PC-3 (cell line): ENCODE measurements at regions not wholly inside any gene's neighbourhood (a gene's known extent, or its start where the extent isn't known, plus 50 kb on each side); places are given as distances from the start of the nearest gene placed in this dataset.
A peak's percentile ranks its signal among the peaks of the same experiment; 100 is the strongest.

Experiments used
- ATAC-seq: fragments of 200-7000 bp; cut with Tn5 transposase; 2 replicates; pipeline ENCODE4 v1.9.1; 2020; ENCODE audit warnings: mild to moderate bottlenecking, moderate library complexity
- BruUV-seq: library from RNA; stranded (reverse); fragments of 400-500 nt; replicated peaks from 2 replicates; lab custom pipeline; 2021; lab: Mats Ljungman, UMichigan
- CTCF ChIA-PET: fragments of 300-600 bp; sonication (Branson Sonifier 250); formaldehyde crosslinking; loops from one replicate; lab custom pipeline; 2022; ENCODE audit warnings: antibody characterized with exemption; lab: Charles Lee
- POLR2A ChIA-PET: fragments of 300-600 bp; sonication (Branson Sonifier 250); formaldehyde crosslinking; loops from one replicate; lab custom pipeline; 2022; ENCODE audit warnings: antibody characterized with exemption; ENCODE audit not compliant: unreplicated experiment; lab: Charles Lee
- DNase-seq: peaks from one replicate; pipeline ENCODE4 v3.0.0-alpha.2; 2015
- H2AFZ ChIP-seq: fragments of 300-600 bp; sonication (generic); 2 replicates; pipeline ENCODE4 v1.6.0; 2016; ENCODE audit warnings: antibody characterized with exemption, low read length
- H3F3A ChIP-seq: fragments of 300-600 bp; sonication (generic); one replicate; pipeline ENCODE4 v1.6.0; 2017; ENCODE audit warnings: antibody characterized with exemption, low read length, control low read depth, mild to moderate bottlenecking; ENCODE audit not compliant: unreplicated experiment
- H3K27ac ChIP-seq: fragments of 300-600 bp; sonication (generic); 2 replicates; pipeline ENCODE4 v1.5.1; 2016; ENCODE audit warnings: mild to moderate bottlenecking, low read length
- H3K27me3 ChIP-seq: fragments of 300-600 bp; sonication (generic); 2 replicates; pipeline ENCODE4 v1.6.1; 2016; ENCODE audit warnings: low read length, mixed read lengths
- H3K36me3 ChIP-seq: fragments of 300-600 bp; sonication (generic); 2 replicates; pipeline ENCODE4 v1.6.1; 2016; ENCODE audit warnings: low read depth, mixed run types, low read length, mixed read lengths
- H3K4me1 ChIP-seq: fragments of 300-600 bp; sonication (generic); 2 replicates; pipeline ENCODE4 v1.5.1; 2016; ENCODE audit warnings: low read length; ENCODE audit not compliant: insufficient read depth
- H3K4me2 ChIP-seq: fragments of 300-600 bp; sonication (generic); 2 replicates; pipeline ENCODE4 v1.6.0; 2016; ENCODE audit warnings: low read length
- H3K4me3 ChIP-seq: fragments of 300-600 bp; sonication (generic); 2 replicates; pipeline ENCODE4 v1.5.1; 2016; ENCODE audit warnings: mild to moderate bottlenecking, low read length, mixed read lengths
- H3K79me2 ChIP-seq: fragments of 300-600 bp; sonication (generic); 2 replicates; pipeline ENCODE4 v1.6.1; 2017; ENCODE audit warnings: low read length, mixed read lengths
- H3K9ac ChIP-seq: fragments of 300-600 bp; sonication (generic); 2 replicates; pipeline ENCODE4 v1.6.0; 2016; ENCODE audit warnings: mild to moderate bottlenecking, low read length
- H3K9me2 ChIP-seq: fragments of 300-600 bp; sonication (generic); replicated peaks from 2 replicates; pipeline ENCODE4 v1.6.1; 2016; ENCODE audit warnings: mixed run types, low read length, mixed read lengths
- H3K9me3 ChIP-seq: fragments of 300-600 bp; sonication (generic); 2 replicates; pipeline ENCODE4 v1.6.1; 2016; ENCODE audit warnings: low read length, mixed read lengths
- H4K20me1 ChIP-seq: fragments of 300-600 bp; sonication (generic); 2 replicates; pipeline ENCODE4 v1.6.1; 2016; ENCODE audit warnings: low read length, mixed read lengths
- EZH2 ChIP-seq: fragments of 300-600 bp; sonication (generic); IDR thresholded peaks from one replicate; pipeline ENCODE4 v1.6.1; 2017; ENCODE audit warnings: antibody characterized with exemption, mild to moderate bottlenecking, low read length; ENCODE audit not compliant: unreplicated experiment
- EZH2phosphoT487 ChIP-seq: fragments of 300-600 bp; sonication (generic); IDR thresholded peaks from 2 replicates; pipeline ENCODE4 v1.6.1; 2018; ENCODE audit warnings: mild to moderate bottlenecking, antibody characterized with exemption, low read length, borderline replicate concordance
- intact Hi-C: fragments of 100-400 bp; cut with micrococcal nuclease; formaldehyde crosslinking; loops from 2 replicates; pipeline ENCODE4 v1.9.0; 2023
- TF ChIP-seq, protein P1 (sequence below): fragments of 300-600 bp; sonication (generic); conservative IDR thresholded peaks from 2 replicates; pipeline ENCODE4 v1.5.1; 2017; ENCODE audit warnings: antibody characterized with exemption, low read depth, mild to moderate bottlenecking, low read length

DNA sequence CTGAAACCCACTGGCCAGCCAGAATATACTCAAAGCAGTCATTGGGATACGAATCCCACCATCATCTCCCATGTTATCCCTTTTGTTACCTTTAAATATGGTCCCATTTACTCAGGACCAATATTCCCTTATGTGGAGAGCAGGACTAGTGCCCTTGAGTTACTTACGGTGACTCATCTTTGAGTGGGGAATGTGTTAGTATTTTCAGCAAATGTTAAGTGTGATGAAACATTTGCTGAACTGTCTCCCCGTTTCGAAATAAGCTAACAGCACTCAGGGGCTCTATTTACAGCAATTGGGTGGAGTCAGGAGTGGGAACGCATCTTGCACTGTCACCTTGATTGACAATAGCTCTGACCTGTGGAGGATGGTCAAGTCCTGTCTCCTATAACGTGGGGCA, 67.4 kb downstream of the CTSL start:
- H2AFZ ChIP-seq = no peak overlapping the region
- intact Hi-C loops = no loop called here
- H3K9me2 ChIP-seq = no peaks in the 10 kb centered on the region
- no TSS peak for BruUV-seq
- no peaks in the 10 kb centered on the region for H3K79me2 ChIP-seq
- H3K27ac ChIP-seq = peak overlapping the region; percentile 68
- H4K20me1 ChIP-seq = no peaks in the 10 kb centered on the region
- H3K36me3 ChIP-seq = no peaks in the 10 kb centered on the region
- DNase-seq (peak; percentile 56), ATAC-seq (no peak)
- no peak for TF ChIP-seq EZH2phosphoT487
- TF ChIP-seq, protein P1, sequence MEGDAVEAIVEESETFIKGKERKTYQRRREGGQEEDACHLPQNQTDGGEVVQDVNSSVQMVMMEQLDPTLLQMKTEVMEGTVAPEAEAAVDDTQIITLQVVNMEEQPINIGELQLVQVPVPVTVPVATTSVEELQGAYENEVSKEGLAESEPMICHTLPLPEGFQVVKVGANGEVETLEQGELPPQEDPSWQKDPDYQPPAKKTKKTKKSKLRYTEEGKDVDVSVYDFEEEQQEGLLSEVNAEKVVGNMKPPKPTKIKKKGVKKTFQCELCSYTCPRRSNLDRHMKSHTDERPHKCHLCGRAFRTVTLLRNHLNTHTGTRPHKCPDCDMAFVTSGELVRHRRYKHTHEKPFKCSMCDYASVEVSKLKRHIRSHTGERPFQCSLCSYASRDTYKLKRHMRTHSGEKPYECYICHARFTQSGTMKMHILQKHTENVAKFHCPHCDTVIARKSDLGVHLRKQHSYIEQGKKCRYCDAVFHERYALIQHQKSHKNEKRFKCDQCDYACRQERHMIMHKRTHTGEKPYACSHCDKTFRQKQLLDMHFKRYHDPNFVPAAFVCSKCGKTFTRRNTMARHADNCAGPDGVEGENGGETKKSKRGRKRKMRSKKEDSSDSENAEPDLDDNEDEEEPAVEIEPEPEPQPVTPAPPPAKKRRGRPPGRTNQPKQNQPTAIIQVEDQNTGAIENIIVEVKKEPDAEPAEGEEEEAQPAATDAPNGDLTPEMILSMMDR = no peak
- TF ChIP-seq EZH2 = no peak
- no peaks in the 10 kb centered on the region for H3K9me3 ChIP-seq
- H3K27me3 ChIP-seq = no peaks in the 10 kb centered on the region
- H3F3A ChIP-seq = no peaks in the 10 kb centered on the region
- ChIA-PET CTCF (no interaction called here), POLR2A (no interaction called here)
- H3K9ac ChIP-seq = no peak overlapping the region; the same call in 1 of the 2 replicates
- H3K4me3 ChIP-seq = no peak overlapping the region
- H3K4me1 ChIP-seq = peaks cover 12% of the 10 kb centered on the region
- H3K4me2 ChIP-seq = peak overlapping the region; percentile 57

GRCh38 chr9:87795178-87795577, 69.3 kb downstream of the CTSL start:
- intact Hi-C loops = no loop called here
- Histone ChIP-seq H3K4me1 (peaks cover 12% of the 10 kb centered on the region), H3K27me3 (no peaks in the 10 kb centered on the region), H3F3A (no peaks in the 10 kb centered on the region), H3K9me2 (no peaks in the 10 kb centered on the region), H3K4me2 (no peak overlapping the region), H3K36me3 (no peaks in the 10 kb centered on the region), H3K4me3 (no peak overlapping the region), H4K20me1 (no peaks in the 10 kb centered on the region), H3K9ac (no peak overlapping the region), H2AFZ (no peak overlapping the region), H3K79me2 (no peaks in the 10 kb centered on the region), H3K27ac (no peak overlapping the region), H3K9me3 (no peaks in the 10 kb centered on the region)
- no peak for ATAC-seq
- POLR2A ChIA-PET = no interaction called here
- CTCF ChIA-PET = no interaction called here
- TF ChIP-seq, protein P1 = no peak
- TF ChIP-seq EZH2 (no peak), EZH2phosphoT487 (no peak)
- DNase-seq = no peak
- no TSS peak for BruUV-seq

DNA sequence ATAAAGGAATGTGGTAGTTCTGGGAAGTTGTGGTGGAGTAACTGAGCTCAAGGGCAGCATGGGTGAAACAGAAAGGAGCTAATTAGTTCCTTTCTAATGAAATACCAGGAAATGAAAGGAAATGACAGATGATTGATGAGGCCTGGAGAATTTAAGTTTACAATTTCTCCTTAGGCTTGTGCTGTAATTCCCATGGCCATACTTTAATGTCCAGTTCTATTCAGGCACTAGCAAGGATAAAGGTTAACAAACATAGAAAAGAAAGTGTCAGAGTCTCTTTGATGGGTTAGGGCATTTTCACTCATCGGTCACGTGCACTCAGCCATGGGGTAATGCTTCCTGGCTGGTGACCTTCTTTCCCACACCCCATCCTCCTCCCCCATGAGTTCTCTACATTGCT, 70.3 kb downstream of the CTSL start:
- Histone ChIP-seq H3F3A (no peaks in the 10 kb centered on the region), H3K9me3 (no peaks in the 10 kb centered on the region), H3K9me2 (no peaks in the 10 kb centered on the region), H4K20me1 (no peaks in the 10 kb centered on the region), H3K79me2 (no peaks in the 10 kb centered on the region), H3K36me3 (no peaks in the 10 kb centered on the region), H3K9ac (no peak overlapping the region), H3K27ac (no peak overlapping the region), H3K4me3 (no peak overlapping the region), H3K4me2 (no peak overlapping the region), H3K27me3 (no peaks in the 10 kb centered on the region), H3K4me1 (peaks cover 12% of the 10 kb centered on the region), H2AFZ (no peak overlapping the region)
- POLR2A ChIA-PET = no interaction called here
- intact Hi-C loops = no loop called here
- no TSS peak for BruUV-seq
- no peak for DNase-seq
- TF ChIP-seq, protein P1 = no peak
- TF ChIP-seq EZH2 (no peak), EZH2phosphoT487 (no peak)
- CTCF ChIA-PET = no interaction called here
- ATAC-seq = no peak
